HG03432 (cell line): ENCODE measurements at regions not wholly inside any gene's neighbourhood (a gene's known extent, or its start where the extent isn't known, plus 50 kb on each side); places are given as distances from the start of the nearest gene placed in this dataset.
"Not testable (repeated sequence)": the region's sequence is repeated elsewhere in the genome, so short reads cannot be mapped to it uniquely, and the experiment has no call there.

ENCODE experiments used
- ATAC-seq: cut with Tn5 transposase; IDR thresholded peaks from one replicate; pipeline ENCODE4 v1.9.1; 2021; ENCODE audit warnings: mild to moderate bottlenecking, moderate library complexity; ENCODE audit not compliant: unreplicated experiment

DNA sequence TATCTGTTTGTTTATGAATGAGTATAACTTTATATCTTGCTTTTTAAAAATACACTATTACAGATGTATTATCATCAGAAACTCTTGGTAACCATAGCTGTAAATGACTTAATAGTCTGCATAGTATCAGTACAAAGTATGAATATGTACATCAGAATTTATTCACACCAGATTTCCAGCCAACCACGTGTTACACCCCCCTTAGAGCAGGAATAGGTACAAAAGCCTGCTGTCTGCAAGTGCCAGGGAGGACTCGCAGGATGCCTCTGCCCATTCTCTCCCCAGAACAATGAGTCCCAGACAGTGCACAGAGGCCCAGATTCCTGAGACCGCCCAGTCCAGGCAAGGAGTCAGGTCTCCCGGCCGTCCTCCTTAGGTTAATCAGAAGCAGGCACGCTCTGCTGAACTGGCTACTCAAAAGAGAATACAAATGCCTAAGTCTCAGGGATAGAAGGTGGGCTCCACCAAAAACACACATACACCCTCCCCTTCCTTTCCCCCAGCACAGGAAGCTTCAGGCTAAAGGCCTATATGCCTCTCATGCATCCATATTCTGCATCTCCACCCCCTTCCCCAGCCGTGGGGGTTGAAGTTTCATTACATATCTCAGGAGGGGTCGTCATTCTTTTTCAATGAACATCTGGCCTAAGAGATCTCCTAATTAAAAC lies 159.1 kb upstream of the CDH11 start:
- no peak for ATAC-seq

GRCh38 chr16:65279576-65279975 lies 157.7 kb upstream of the CDH11 start:
- no peak for ATAC-seq

GRCh38 chr16:65278874-65279273 lies 157.0 kb upstream of the CDH11 start:
- no peak for ATAC-seq

GRCh38 chr16:65274566-65274965 lies 152.7 kb upstream of the CDH11 start:
- no peak for ATAC-seq

- no peak for ATAC-seq
These were observed 151.0 kb upstream of the CDH11 start for GRCh38 chr16:65272699-65273414.

DNA sequence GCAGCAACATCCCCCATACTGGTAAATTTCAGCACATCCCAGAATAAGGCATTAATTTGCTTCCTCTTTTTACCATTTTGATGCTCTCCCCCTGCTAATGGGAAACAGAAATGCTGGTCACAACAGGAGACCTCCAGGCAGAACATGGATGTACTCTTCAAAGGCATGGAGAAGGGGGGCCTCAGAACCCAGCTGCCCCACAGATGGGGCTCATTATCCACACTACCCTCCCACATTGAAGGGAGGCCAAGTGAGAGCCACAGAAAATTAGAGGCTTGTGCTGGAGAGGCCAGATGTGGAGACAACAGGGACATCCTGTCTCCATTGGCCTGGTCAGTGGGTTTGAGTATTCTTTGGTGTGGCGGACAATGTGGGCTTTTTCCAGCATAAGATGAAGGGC lies 150.1 kb upstream of the CDH11 start:
- no peak for ATAC-seq

DNA sequence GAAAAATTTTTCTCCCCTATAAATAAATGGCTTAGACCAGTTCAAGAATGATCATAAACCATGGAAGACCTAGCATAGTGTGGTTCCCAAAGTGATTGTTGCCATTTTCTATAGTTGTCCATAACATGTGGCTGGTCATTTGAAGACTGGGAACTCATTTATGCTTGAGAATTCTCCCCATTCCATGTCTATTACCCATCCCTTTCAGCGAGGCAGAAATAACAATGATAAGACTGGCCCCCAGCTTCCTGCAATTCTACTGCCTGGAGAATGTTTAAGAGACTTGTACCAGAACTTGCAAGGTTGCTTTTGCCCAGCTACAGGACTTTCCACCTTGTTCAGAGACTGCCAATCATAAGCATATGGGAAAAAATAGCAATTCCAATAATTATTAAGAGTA lies 146.5 kb upstream of the CDH11 start:
- no peak for ATAC-seq

- no peak for ATAC-seq
These were observed 142.0 kb upstream of the CDH11 start for GRCh38 chr16:65263896-65264295.

- no peak for ATAC-seq
These were observed 138.9 kb upstream of the CDH11 start for GRCh38 chr16:65260746-65261145.

- ATAC-seq: no peak
These were observed 132.3 kb upstream of the CDH11 start for GRCh38 chr16:65254144-65254543.

DNA sequence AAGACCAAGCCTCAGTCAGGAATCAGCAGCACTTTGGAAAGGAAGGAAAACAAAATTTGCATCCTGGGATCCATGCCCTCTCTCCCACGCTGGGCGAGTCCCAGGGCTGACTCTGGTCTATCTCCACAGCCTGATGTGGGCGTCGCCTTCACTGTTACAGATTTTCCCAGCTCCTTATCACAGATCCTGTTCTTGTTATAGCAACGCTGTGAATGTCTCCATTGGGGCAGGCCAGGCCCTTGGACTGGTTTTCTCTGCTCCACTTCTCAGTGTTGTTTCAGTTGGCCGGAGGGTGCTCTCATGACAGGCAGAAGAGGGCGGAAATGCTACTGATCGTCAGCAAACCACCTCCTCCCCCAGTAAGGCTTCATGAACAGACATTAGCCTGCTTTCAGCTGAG lies 127.9 kb upstream of the CDH11 start:
- ATAC-seq: no peak

DNA sequence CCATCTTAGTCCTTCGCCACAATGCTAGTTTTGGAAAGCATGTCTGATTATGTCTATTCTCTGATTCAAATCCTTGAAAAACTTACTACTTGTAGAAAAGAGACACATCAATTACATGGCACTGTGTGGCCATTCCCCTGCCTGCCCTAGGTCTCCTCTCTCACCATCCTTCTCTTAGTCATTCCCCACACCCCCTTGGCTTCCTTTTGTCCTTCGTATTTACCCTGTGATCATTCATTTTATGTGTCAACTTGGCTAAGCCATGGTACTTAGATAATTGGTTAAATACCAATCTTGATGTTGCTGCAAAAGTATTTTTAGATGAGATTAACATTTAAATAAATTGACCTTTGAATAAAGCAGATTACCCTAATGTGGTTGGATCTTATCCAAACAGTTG lies 122.9 kb upstream of the CDH11 start:
- ATAC-seq: no peak

GRCh38 chr16:65235339-65236177 lies 113.7 kb upstream of the CDH11 start:
- ATAC-seq: no peak

DNA sequence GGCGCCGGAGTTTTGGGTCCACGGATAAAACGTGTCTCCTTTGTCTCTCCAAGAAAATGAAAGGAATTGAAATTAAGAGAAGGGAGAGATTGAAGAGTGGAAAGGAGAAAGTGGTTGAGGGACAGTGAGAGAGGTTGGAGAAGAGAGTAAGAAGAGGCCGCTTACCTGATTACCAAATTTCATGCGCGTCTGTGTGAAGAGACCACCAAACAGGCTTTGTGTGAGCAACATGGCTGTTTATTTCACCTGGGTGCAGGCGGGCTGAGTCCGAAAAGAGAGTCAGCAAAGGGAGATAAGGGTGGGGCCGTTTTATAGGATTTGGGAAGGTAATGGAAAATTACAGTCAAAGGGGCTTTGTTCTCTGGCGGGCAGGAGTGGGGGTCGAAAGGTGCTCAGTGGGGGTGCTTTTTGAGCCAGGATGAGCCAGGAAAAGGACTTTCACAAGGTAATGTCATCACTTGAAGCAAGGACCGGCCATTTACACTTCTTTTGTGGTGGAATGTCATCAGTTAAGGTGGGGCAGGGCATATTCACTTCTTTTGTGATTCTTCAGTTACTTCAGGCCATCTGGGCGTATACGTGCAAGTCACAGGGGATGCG lies 113.0 kb upstream of the CDH11 start:
- not testable (repeated sequence) for ATAC-seq

- ATAC-seq: no peak
These were observed 107.4 kb upstream of the CDH11 start for GRCh38 chr16:65229191-65229662.

DNA sequence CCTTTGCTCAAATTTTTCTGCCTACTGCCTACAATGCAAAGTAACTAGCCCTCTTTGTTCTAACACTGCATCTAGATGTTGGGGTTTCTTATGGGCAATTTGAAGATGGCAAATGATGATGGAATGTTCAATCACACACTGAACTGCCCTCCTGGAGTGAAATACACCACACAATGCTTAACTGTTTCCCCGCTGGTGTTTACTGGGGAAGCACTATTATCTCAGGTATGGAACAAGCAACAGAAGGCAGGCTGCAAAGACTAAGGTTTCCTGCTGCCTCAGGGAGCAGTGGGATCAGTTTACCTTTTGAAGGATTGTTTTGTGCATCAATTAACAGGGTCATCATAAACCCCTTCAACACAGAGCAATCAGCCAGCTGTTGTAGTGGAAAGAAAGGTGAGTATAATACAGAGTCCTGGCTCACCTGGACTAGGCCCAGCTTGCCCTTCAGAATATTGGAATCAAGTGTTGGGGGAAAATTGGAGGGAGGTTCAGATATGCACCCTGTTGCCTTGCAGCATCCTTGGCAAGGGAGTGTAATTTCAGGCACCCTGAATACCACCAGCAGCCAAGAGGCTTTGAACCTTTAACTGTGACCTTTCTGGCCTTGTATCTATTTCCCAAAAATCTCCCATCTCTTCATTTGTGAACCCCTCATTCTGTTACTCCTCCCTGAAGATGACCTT lies 105.4 kb upstream of the CDH11 start:
- ATAC-seq: no peak

- ATAC-seq: no peak
These were observed 104.2 kb upstream of the CDH11 start for GRCh38 chr16:65226077-65226476.

DNA sequence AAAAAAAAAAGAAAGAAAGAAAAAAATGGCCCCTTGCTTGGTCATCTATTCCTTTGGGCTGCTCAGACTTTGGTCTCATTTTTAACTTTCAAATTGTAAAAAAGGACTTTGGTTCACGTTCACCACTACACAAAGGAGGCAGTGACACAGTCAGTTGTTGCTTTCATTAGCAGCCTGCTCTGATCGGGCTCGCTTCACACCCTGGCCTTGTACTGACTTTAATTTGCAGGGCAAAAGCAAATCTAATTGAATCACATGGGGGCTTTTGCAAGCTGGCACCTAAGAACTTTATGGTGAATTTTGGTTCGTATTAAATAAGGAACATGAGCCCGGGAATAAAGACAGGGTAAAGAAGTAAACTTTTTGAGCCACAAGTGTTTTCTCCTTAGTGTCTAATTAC lies 103.6 kb upstream of the CDH11 start:
- ATAC-seq: no peak

GRCh38 chr16:65224994-65225393 lies 103.1 kb upstream of the CDH11 start:
- ATAC-seq: no peak

DNA sequence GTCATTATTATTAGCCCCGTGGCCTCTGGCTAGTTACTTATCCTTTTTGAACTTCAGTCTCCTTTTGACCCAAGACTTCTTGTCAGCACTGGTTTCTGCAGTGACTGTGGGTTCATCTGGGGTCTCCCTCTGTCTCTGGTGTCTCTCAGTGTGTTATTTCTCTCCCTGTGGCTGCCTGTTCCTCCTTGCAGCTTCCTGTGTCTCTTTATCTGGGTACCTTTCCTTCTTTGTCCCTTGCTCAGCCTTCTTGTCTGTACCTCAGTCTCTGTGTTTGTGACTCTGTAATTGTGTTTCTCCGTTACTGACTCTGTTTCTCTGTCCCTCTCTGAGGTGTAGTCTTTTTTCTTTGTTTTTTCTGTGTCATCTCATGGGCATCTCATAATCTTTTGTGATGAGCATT lies 102.6 kb upstream of the CDH11 start:
- ATAC-seq: no peak

DNA sequence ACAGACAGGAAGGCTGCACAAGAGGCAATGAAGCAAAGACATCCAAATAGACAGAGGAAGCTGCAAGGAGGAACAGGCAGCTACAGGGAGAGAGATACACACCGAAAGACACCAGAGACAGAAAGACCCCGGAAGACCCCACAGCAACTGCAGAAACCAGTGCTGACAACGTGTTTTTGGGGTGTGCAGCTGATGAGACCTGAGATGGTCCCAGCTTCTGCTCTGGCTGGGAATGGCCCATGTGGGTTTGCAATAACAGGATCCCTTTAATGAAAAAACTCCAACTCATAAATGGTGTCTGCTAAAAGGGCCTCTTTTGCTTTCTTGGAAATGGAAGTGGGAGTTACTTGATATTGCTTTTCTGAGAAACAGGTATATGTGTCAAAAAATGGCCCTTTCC lies 101.5 kb upstream of the CDH11 start:
- ATAC-seq: no peak
